VCaP (cell line): ENCODE measurements at regions not wholly inside any gene's neighbourhood (a gene's known extent, or its start where the extent isn't known, plus 50 kb on each side); places are given as distances from the start of the nearest gene placed in this dataset.

ENCODE experiments used
- H3K27ac ChIP-seq: fragments of 450-650 bp; 2 replicates; pipeline ENCODE4 v1.5.1; 2017
- CTCF ChIP-seq: fragments of 450-650 bp; conservative IDR thresholded peaks from 2 replicates; pipeline ENCODE4 v1.5.1; 2017; ENCODE audit warnings: mild to moderate bottlenecking, moderate library complexity

GRCh38 chr1:4946343-4946742, 291.9 kb downstream of the AJAP1 start:
- TF ChIP-seq CTCF: no peak
- no peak overlapping the region for H3K27ac ChIP-seq

GRCh38 chr1:4944911-4945310, 290.5 kb downstream of the AJAP1 start:
- no peak overlapping the region for H3K27ac ChIP-seq
- no peak for TF ChIP-seq CTCF

- H3K27ac ChIP-seq: no peak overlapping the region
- no peak for TF ChIP-seq CTCF
Observed at GRCh38 chr1:4944072-4944471, 289.7 kb downstream of the AJAP1 start.

GRCh38 chr1:4939266-4939665, 284.9 kb downstream of the AJAP1 start:
- no peak for TF ChIP-seq CTCF
- H3K27ac ChIP-seq: no peak overlapping the region

- no peak overlapping the region for H3K27ac ChIP-seq
- no peak for TF ChIP-seq CTCF
Observed at GRCh38 chr1:4937876-4938534, 283.6 kb downstream of the AJAP1 start.

GRCh38 chr1:4935807-4936206, 281.4 kb downstream of the AJAP1 start:
- H3K27ac ChIP-seq: no peak overlapping the region
- TF ChIP-seq CTCF: no peak

GRCh38 chr1:4933232-4933631, 278.8 kb downstream of the AJAP1 start:
- no peak for TF ChIP-seq CTCF
- no peak overlapping the region for H3K27ac ChIP-seq
